Inflammatory macrophage treated with lipopolysaccharide for 1 hour (primary cell): ENCODE measurements at regions not wholly inside any gene's neighbourhood (a gene's known extent, or its start where the extent isn't known, plus 50 kb on each side); places are given as distances from the start of the nearest gene placed in this dataset.
A peak's percentile ranks its signal among the peaks of the same experiment; 100 is the strongest.

Experiments used
- DNase-seq, 2 donors: peaks; one replicate each; pipeline ENCODE4 v3.0.0-alpha.2; 2020 to 2022

DNA sequence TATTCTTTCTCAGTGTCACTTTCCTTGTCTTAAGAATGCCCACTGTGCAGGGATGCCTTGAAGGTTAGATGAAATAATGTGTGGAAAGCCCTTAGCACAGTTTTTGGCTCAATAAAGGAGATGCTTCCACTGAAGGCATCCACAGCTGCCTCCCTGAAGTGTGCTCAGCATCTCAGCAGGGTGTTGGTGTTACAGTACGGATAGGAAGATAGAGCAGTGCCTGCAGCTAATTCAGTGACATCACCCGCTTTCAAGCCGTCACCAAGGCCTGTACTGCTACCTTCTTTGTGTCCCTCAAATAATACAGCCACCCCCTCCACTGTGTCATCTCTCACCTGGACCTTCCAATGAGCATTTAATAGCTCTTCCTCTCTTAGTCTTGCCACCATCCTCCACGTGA is 59.0 kb downstream of the NDUFS5 start:
- DNase-seq: no peak

DNA sequence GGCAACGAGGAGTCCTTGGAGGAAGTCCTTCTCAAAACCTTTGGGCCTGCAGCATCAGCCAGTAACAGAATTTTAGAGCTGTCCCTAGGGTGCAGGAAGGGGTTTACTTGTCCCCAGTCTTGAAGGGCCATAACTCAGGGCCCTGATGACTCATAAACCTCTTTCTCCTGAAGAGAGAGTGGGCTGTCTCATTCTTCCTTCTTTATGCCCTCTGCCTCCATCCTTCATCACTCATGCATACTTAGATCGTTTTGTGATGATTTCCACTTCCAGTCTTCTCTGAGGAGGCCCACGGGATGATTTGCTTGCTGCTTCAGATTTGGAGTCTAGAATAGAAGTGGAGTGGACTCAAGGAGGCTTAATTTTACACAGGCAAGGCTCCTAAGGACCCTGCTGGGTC is 60.2 kb downstream of the NDUFS5 start:
- DNase-seq: no peak

DNA sequence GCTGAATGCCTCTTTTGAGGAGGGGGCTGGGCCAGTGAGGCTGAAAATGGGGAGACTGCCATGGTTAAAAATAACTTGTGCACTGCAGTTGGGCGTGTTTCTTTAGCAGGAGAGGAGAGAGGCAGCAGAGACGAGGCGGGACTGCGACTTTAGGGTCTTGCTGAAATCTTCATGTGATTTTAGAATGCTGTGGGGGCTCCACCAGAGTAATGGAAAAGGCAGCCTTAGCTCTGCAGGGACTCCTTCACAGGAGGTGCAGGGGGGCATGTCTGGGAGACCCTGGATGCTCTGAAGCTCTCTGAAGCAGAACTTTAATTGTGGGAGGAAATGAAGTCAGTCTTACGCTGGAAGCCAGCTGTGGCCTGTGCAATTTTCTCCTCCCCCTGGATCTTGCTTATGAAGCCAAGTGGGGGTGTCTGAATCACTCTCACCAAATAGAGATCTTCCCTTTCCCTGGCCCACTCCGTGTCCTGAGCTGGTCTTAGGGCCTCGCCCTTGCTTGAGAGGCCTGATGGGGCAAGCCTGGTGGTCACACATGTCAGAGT is 60.8 kb downstream of the NDUFS5 start:
- peak; percentile 55 to 66 for DNase-seq

DNA sequence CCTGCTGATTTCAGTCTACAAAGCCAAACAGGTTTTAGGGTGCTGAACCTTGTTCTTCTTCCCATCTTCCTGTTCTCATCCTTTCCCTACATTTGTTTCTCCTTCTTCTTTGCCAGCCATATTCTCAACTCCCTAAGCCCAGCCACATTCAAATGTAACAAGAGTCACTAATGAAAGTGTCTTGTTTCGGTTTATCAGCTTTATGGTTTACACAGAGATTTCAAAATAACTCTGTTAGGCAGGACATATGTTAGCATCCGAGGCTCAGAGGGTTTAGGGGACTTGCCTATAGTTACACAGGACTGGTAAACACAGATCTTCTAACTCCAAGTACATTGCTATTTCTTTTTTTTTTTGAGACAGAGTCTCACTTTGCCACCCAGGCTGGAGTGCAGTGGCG is 61.3 kb downstream of the NDUFS5 start:
- no peak for DNase-seq

DNA sequence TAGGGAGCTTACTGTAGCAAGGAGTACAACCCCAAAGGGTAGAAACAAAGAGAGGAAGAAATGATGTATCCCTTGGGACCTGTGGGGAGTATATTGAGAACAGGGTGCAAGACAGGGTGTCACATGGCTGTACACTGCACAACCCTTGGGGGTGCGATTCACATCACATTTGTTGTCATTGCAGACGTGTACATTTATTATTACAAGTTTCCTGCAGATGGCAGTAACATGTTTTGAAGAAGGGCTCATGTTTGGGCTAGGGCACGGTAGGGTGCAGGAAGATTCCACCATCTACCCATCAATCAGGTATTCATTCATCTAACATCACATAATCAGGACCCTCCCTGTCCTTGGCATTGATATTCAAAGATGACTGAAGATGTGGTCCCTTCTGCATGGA is 62.5 kb downstream of the NDUFS5 start:
- no peak for DNase-seq

DNA sequence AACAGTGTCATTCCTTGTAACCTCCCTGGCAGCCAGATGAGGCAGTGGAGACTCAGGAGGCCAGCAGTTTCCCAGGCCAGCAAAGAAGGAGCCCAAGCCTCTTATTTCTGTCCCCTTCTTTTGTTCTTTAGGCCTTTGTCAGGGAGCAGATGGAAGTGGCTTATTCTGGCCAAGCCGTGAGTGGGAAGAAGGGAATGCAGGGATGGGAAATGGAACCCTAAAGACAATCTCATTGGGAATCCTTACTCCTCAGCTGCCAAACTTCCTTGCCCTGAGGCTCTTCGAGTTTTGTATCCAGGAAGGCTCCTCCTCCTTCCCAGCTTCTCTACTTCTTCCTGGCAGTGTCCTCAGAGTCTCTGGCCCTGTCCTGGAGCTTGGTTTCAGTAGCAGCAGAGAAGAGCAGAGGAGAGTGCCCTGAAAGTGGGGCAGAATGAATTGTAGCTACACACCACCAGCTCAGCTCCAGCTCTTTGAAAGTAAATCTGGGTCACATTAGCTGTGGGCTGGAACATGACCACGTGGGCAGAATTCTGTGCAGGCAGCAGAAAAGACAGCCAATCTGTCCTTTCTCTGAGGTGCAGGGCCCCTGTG is 63.9 kb downstream of the NDUFS5 start:
- DNase-seq: no peak

DNA sequence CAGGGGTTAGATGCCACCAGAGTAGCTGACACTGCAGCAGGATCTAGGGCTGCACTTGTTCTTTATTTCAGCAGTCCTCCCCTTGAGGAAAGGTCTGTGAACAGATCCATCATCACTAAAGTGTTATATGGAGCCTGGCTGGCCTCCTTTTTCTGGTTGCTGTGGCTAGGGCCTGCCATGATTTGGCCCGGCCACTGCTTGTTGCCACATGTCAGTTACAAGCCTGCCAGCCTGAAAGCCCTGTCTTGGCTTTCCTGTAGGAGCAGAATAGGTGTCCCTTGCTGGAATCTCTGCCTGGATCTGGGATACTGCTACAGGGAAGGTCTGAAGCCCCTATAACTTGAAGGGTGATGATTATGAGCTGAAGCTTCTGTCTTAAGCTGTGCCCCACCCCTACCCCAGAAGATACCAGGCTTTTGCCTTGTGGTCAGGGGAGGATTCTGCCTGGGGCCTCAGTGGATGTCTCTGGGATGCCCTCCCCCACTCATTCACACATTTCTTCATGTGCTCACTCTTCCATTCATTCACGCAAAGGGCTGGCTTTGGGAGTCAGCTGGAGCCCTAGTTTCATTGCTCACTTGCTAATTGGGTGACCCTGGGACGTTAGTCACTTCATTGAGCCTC is 64.7 kb downstream of the NDUFS5 start:
- DNase-seq: no peak

DNA sequence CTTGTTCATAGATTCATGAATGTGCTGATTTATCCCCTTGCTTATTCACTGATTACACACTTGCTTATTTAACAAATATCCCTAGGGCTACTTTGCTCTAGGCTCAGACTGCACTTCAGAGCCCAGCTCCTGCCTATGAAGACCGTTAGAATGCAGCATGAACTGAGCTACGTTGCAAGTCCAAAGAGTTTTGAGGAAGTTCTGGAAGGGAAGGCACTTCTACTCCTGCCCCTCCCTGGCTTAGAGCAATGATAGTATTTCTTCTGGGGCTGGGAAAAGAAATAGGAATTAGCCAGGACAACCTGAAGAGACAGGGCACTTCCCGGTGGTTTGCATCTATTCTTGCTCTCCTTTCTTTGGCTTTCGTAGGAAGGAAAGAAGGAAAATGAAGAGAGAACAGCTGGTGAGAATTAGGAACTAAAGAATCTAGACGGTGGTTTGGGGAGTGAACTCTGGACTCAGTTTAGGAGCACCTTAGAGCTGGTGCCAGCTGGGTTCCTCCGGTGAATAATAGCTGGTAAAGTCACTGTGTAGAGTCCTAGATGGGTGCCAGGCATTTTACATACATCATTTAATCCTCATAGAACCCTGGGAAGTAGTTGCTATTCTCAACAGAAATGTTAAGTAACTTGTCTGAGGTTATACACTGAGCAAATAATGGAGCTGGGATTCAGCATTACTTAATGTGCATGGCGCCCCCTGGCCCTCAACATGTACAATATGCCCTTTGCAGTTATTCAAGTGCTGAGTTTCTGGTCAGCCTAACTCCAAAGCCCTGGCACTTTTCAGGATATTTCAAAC is 65.9 kb downstream of the NDUFS5 start:
- DNase-seq: peak; percentile 53 to 57

DNA sequence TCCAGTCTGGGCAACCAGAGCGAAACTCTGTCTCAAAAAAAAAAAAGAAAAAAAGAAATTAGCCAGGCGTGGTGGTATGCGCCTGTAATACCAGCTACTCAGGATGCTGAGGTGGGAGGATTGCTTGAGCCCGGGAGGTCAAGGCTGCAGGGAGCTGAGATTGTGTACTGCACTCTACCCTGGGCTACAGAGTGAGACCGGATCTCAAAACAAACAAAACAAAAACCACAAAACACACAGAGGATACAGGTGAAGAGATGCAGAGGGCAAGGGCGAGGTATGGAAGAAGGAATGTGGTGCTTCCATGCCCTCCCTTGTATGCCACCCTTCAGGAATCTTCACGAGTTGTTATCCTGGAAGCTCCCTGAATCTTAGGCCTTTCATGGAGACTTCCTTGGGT is 68.5 kb downstream of the NDUFS5 start:
- DNase-seq: no peak

DNA sequence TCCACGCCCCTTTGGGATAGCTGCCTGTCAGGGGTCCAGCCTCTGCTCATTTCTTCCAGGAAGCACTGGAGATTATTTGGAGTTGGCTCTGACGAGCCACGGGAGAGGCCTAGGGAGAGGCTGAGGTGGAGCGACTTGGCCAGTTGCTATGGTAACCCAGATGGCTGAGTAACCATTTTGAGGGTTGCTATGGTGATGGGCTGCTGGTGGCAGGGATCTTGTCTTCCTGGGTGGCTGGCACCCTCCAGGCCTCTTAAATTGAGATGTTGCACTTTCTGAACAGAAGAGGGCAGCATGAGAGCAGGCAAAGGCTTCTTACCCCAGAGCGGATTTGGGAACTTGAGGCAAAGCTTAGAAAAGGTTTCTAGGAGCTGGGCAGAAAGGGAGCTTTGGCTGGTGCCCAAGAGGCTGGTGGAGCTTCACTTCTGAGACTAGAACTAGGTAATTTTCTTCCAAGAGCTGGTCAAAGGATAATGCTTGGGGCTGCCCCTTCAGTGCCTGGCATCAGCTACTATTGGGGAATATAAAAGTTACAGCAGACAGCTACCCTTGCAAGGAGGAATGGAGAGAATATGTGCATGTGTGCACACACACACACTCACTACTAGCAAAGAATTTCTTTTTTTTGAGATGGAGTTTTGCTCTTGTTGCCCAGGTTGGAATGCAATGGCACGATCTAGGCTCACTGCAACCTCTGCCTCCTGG is 72.5 kb downstream of the NDUFS5 start:
- DNase-seq: peak; percentile 74 to 92

DNA sequence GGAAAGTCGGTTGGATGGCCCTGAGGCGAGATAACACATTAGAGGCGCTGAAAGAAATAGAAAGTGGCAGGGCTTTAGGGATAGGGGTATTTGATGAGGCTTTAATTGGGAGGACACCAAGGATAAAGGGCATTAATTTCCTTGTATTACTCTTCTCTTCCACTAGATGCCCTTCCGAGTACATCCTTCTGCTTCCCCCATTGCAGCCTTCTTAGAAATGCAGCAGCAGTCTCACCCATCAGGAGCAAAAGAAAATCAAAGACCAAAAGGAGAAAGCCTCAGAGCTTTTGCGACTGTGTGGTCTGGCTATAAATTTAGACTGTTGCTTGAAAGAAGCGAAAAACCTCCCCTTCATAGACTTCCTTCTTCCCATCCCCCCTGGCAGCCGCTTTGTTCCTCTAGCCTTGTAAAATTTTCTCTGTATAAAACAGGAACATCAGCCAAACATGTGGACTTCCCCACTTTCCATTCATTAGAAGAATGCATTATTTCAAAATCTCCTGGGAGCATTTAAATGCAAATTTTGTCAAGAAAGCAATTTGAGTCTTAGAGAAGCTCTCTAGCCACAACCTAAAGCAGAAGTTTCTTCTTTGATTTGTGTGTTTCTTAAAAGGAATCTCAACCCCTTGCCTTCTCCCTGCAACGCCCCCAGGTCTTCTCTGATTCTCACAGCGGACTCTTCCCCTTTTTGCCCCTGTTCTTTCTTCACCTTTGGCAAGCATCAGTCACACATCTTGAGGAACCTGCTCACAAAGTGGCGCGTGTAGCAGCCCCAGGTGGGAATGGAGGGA is 76.6 kb downstream of the NDUFS5 start:
- DNase-seq: peak; percentile 94 to 99

DNA sequence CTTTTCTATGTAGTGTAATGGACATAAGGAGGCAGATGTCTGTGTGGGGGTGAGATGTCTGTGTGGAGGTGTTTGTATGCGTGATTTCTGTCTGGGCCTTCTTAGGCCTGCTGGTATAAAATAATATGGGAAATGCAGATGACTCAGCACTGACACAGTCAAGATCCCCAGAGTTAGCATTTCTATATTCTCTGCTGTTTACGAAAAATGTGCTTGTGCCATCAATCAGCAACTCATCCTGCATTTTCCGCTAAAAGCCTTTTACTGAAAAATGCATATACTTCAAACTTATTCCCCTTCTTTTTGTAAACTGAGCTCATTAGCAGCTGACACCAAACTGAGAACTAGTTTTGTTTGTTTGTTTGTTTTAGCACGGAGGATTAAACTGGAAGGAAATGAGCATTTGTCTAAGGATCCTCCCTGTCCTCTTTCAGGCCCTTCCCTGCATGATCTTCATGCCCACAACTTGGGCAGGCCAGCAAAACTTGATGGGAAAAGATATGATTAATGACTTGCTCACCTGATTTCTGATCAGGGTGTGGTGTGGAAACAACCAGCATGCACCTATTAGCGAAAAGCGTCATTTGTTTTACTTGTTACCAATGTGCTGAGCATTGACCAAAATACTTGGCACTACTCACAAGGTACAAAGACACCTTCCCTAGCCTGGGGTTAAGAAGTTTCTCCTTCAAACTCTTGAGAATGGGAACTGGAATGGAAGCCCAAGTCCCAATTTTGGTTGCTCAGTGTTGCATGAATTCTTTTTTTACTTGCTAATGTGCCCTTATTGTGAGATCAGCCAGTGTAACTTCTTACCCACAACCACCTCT is 77.4 kb downstream of the NDUFS5 start:
- no peak for DNase-seq

DNA sequence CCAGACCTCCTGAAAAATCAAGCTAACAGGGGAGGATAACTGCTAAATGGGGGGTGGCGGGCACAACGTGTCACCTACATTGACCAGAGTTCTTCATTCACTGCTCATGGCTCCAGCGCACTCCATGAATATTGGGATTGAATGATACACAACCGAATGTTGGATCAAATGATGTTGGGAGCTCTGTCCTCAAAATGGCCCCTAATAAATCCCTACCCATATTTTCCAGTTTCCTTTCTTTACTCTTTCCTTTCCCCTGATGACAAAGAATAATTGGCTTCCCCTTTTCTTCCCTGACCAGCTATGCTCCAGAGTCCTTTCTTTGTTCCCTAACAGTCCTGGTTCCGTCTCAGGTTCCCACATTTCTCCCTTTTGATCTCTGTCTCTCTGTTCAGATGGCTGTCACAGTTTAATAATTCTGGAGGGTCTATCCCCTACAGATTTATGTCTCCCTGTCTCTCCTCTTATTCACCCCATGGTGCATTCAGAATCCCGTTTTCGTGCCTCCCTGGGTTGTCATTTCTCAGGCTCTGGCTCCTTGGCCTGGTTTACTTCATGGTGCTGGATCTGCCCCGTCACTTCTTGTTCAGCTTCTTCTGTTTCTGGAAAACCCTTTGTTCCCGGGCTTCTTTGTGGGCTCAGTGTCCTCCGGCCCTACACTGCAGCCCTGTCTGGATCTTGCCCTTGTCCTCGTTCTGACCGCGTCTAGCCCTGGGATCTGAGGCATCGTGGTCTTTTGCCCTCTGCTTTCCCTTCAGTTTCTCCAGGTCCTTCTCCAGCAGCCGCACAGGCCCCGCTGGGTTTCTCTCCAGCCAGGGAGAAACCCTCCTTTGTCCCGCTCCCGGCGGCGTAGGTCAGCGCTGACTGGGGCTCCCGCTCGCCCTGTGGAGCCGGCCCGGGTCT is 78.3 kb downstream of the NDUFS5 start:
- peak; percentile 63 to 67 for DNase-seq

DNA sequence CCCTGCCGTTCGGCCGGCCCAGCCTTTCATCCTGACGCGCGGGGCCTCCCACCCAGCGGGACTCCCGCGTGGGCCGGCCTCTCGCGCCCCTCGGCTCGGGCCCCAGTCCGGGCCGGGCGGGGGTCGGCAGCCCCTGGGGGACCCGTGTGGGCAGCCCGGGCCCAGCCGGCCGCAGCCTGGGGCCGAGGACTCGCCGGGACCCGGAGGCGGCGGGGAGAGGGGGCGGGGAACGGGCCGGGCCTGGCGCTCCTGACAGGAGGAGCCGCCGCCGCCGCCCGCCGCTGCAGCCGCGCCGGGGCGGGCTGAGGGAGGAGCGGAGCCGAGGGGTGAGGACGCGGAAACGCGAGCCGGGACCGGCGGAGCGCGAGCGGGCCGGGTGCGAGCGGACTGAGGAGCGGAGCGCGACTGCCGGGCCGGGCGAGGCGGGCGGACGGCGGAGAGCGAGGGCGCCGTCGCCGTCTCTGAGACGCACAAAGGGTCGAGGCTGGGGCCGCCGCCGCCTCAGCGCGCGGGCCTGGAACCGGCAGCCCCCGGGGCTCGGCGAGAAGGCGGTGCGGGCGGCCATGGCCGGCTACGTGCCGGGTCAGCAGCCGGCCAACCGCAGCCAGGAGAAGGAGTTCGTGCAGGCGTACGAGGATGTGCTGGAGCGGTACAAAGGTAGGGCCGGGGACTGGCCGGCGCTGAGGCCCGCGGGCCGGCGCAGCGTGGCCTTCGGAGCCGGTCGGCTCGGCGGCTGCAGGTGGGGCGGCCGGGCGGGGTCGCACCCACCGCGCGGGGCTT is 79.1 kb downstream of the NDUFS5 start:
- DNase-seq: peak; percentile 72 to 75

DNA sequence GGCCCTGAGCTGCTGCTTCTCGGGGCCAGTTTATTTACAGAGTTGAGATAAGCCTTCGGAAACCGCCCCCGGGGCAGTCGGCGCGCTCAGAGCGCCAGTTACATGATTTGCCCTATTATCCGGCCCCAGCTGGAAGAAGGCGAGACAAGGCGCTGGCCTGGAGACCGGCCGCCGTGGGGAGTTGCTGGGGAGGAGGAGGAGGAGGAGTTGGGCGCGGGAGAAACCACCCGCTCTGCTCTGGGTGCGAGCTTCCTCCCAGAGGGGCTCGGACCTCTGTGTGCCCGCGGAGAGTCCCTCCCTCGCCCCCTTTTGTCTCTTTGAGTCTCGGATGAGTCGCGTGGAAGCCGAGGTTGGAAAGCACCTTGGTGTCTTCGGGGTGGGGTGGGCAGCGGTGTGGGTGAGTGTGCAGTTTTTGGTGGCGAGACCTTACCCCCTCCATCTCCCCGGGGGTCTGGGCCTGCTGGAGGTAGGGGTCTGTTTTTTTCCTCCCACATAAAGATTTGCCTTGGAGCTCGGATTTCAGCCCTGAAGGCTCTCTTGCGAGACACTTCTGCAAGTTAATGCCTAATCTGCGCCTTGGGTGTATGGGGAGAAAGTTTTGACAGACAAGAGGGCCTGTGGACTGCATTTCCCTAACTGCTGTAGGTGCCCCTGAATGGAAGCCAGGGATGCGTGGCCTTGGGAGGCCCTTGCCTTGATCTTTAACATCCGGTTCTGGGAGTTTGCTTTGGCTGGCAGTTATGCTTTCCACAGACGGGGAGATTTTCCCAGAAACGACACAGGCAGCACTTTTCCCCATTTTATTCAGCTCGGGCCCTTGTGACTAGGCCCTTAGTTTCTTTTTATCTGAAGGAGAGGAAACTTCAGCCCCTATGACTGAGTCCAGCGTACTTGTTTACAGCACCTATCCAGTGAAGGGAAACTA is 80.0 kb downstream of the NDUFS5 start:
- DNase-seq: peak; percentile 69 to 90

DNA sequence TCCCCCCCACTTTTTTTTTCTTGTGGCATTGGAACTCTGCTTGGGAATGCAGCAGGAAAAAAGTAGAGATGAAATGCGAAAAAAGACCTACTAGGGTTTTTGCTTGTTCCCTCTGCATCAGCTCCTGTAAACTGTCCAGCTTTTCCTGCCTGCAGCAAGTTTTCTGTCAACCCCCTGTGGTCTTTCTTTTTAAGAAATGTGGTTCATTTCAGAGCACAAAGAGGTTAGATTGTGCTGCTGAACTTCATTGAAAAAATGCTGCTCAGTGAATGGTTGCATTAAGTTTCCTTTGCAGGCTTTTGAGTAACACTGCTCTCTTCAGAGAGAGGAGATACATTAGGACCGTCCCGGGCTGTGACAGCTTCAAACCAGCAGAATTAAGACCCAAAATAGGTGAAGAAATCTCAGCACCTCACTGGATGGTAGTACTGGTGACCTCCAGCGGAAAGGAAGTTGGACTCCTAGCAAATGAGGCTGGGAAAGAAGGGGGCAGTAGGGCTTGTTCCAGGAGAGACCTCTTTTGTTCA is 80.7 kb downstream of the NDUFS5 start:
- no peak for DNase-seq

DNA sequence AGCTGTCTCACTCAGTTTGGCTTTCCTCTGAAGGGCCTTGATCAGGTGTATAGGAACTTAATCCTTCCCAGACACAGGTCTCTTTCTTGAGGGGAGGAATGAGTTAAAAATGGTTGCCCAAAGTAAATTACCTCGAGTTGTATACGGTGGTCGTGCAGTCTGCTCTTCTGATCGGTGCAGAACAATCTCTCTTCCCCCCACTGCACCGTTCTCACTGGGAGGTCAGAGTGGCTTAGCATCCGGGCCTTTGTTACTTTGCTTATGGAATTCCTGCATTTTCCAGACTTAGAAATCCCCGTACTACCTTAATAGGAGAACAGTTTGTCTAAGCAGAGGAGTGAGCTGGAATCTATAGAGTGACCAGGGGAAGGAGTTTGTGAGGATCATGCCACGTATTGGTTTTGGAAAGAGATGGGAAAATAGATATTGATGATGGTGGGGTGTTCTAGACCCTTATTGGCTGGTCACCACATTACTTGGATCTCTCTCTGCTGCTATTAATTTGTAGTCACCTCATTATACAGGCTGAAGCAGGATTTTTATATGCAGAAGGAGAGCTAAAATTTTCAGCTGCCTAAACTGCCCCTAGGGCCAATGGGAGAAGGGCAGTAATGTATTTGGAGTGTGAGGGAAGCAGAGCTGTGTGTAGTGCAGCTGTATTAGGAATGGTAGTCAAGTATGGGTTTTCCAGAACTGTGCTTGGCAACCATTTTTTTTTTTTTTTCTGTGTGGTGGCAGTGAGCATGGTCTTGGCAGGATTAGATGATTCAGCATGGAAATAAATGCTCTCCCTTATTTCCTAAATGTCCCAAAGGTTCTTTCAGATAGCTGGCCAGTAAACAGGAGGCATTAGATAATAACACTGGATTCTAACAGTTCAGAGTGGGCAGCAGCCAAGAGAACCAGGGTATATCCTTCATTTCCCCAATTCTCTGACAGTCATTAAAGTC is 81.5 kb downstream of the NDUFS5 start:
- DNase-seq: peak; percentile 32 to 58
